GM12875 (cell line): ENCODE measurements at regions not wholly inside any gene's neighbourhood (a gene's known extent, or its start where the extent isn't known, plus 50 kb on each side); places are given as distances from the start of the nearest gene placed in this dataset.

Experiments used
- H3K4me3 ChIP-seq: one replicate; pipeline ENCODE4 v1.5.1; 2011; ENCODE audit warnings: low read depth, low read length, control low read depth
- TF ChIP-seq, protein P1 (sequence below): IDR thresholded peaks from 2 replicates; pipeline ENCODE4 v1.5.1; 2011; ENCODE audit warnings: low read depth, mild to moderate bottlenecking, control low read depth, inconsistent platforms, low read length, moderate library complexity, borderline replicate concordance; ENCODE audit not compliant: insufficient read depth

DNA sequence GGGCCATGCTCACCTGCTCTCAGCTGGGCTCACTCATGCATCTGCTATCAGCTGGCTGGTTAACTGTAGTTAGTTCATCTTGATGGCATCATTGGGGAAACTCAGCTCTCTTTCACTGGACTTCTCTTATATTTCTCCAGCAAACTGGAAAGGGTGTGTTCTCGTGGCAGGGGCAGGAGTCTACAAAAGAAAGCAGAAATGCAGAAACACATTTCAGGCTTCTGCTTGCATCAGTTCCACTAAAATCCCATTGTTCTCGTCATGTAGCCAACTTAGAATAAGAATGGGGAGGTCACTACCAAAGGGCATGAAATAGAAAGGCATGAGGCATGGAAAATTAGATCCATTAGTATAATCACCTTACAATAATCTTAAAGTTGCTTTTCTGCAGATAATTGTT, 207.3 kb downstream of the NRIP1 start:
- TF ChIP-seq, protein P1, sequence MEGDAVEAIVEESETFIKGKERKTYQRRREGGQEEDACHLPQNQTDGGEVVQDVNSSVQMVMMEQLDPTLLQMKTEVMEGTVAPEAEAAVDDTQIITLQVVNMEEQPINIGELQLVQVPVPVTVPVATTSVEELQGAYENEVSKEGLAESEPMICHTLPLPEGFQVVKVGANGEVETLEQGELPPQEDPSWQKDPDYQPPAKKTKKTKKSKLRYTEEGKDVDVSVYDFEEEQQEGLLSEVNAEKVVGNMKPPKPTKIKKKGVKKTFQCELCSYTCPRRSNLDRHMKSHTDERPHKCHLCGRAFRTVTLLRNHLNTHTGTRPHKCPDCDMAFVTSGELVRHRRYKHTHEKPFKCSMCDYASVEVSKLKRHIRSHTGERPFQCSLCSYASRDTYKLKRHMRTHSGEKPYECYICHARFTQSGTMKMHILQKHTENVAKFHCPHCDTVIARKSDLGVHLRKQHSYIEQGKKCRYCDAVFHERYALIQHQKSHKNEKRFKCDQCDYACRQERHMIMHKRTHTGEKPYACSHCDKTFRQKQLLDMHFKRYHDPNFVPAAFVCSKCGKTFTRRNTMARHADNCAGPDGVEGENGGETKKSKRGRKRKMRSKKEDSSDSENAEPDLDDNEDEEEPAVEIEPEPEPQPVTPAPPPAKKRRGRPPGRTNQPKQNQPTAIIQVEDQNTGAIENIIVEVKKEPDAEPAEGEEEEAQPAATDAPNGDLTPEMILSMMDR: no peak

DNA sequence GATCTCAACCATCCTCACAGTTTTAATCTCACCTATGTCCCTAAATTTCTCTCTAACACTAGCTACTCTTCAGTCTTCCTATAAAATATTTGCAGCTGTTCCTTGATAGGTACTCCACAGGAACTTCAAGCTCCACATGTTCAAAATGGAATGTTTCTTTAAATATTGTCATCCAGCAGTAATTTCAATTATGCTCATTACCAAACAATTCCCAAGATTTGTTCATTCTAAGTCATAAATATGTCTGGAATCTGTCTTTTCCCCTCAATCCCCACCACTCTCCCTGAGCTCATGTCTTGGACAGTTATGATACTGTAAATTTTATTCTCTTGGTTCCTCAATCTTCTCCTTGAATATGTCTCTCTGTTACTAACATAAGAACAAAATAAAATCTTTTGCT, 214.4 kb downstream of the NRIP1 start:
- TF ChIP-seq, protein P1: no peak
- no peak overlapping the region for H3K4me3 ChIP-seq

More for the DNA sequence above, 207.3 kb downstream of the NRIP1 start:
- no peak overlapping the region for H3K4me3 ChIP-seq

DNA sequence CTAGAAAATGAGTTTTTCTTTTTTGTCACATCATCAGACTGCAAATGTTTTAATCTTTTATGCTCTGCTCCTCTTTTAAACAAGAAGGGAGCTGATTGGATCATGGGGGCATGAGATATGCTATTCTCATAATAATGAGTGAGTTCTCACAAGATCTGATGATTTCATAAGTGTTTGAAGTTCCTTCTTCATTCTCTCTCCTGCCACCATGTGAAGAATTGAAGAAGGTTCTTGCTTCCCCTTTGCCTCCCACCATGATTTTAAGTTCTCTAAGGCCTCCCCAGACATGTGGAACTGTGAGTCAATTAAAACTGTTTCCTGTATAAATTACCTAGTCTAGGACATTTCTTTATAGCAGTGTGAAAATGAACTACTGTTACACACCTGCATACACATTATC, 218.2 kb downstream of the NRIP1 start:
- TF ChIP-seq, protein P1: no peak
- H3K4me3 ChIP-seq: no peak overlapping the region

DNA sequence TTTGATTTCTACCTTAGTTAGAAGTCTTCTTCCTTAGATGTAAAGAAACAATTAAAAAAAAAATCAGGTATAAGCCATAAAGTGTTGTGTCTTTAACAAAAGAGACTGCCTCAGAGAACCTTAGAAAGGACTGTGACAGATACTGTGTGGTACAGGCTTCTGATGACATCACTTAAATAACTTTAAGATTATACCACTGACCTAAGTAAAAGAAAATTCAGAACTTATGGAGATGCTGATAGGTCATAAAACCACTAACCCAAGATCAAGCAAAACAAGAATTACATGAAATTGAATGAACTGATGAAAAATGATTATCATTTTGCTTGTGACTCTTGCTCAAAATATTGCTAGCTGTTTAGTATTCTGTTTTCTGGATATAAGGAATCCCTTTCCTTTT, 220.8 kb downstream of the NRIP1 start:
- no peak overlapping the region for H3K4me3 ChIP-seq
- TF ChIP-seq, protein P1: no peak

DNA sequence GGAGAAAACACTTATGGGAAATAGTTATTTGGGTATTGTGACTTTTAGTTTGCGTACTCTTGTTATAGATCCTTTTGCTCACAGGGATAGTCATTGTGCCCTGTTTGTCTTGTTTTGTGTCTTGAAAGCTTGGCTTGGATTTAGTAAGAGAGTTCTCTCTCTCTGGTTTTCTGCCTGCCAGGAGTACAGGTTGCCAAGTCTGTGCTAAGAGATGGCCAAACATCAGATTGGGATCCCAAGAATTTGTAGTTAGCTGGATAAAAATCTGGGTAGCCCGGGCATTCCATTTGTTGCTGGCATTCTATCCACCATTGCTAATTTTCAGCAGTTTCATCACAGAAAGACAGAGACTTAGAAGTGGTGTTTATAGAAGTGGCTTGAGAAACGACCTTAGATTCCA, 222.2 kb downstream of the NRIP1 start:
- TF ChIP-seq, protein P1: no peak
- H3K4me3 ChIP-seq: no peak overlapping the region

DNA sequence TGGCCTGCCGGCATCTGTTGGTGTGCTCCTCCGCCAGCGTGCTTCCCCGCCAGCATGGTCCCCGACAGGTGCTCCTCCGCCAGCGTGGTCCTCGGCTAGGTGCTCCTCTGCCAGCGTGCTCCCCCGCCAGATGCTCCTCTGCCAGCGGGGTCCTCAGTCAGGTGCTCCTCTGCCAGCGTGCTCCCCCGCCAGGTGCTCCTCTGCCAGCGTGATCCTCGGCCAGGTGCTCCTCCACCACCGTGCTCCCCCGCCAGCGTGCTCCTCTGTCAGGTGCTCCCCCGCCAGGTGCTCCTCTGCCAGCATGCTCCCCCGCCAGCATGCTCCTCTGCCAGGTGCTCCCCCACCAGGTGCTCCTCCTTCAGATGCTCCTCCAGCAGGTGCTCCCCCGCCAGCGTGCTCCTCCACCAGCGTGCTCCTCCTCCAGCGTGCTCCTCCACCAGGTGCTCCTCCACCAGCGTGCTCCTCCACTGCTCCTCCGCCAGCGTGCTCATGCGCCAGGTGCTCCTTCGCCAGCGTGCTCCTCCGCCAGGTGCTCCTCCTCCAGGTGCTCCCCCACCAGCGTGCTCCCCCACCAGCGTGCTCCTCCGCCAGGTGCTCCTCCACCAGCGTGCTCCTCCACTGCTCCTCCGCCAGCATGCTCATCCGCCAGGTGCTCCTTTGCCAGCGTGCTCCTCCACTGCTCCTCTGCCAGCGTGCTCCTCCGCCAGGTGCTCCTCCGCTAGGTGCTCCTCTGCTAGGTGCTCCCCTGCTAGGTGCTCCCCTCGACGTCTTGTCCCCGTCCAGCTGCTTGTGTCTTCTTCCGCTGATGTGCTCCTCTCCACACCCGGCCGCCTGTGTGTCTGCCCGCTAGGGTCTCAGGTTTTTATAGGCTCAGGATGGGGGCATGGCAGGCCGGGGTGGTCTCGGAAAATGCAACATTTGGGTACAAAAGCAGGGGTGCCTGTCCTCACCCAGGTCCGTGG, 223.0 kb downstream of the NRIP1 start:
- TF ChIP-seq, protein P1: no peak

DNA sequence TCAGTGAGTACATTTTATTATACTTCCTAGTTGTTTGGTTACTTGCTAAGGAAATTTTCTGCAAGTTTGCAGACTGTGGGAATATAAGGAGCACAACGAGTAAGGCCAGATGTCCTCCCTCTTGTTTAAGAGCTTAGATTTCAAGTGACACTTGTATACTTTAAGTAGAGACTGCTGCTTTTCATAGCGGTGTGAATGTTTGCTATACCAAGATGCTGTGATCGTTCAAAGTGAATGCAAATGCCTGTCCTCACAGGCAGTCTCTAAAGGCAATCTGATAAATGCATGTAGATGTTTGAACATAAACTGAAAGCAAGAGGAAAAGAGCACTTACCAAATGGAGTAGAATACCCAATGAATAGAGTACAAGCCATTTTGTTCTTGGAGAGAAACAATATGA, 226.4 kb downstream of the NRIP1 start:
- H3K4me3 ChIP-seq: no peak overlapping the region
- TF ChIP-seq, protein P1: no peak

More for the DNA sequence above, 223.0 kb downstream of the NRIP1 start:
- H3K4me3 ChIP-seq: no peak overlapping the region
